WTC11 (cell line): ENCODE measurements at regions not wholly inside any gene's neighbourhood (a gene's known extent, or its start where the extent isn't known, plus 50 kb on each side); places are given as distances from the start of the nearest gene placed in this dataset.
"Not testable (repeated sequence)": the region's sequence is repeated elsewhere in the genome, so short reads cannot be mapped to it uniquely, and the experiment has no call there.

Source experiments
- ATAC-seq: fragments of 200-7000 bp; cut with Tn5 transposase; 2 replicates; pipeline ENCODE4 v1.10.0; 2021; ENCODE audit warnings: mild to moderate bottlenecking, moderate library complexity
- CTCF ChIA-PET: fragments of 300-600 bp; sonication (Branson Sonifier 250); formaldehyde crosslinking; loops from one replicate; lab custom pipeline; 2021; ENCODE audit warnings: antibody characterized with exemption; lab: Charles Lee
- POLR2A ChIA-PET: fragments of 350-600 bp; sonication (Branson Sonifier 250); formaldehyde crosslinking; loops from one replicate; lab custom pipeline; 2021; ENCODE audit warnings: antibody characterized with exemption; lab: Charles Lee
- DNase-seq: peaks from one replicate; pipeline ENCODE4 v3.0.0; 2021; ENCODE audit warnings: low spot score
- H3K27ac Mint-ChIP-seq: 2 replicates; pipeline ENCODE4 v1.8.0; 2021; ENCODE audit warnings: mixed read lengths
- H3K27me3 Mint-ChIP-seq: 2 replicates; pipeline ENCODE4 v1.8.0; 2021; ENCODE audit warnings: low read depth, mild to moderate bottlenecking, moderate library complexity, mixed read lengths
- H3K36me3 Mint-ChIP-seq: 2 replicates; pipeline ENCODE4 v1.8.0; 2021; ENCODE audit warnings: mixed read lengths
- H3K4me1 Mint-ChIP-seq: 2 replicates; pipeline ENCODE4 v1.8.0; 2022; ENCODE audit warnings: mixed read lengths
- H3K4me3 Mint-ChIP-seq: 2 replicates; pipeline ENCODE4 v1.8.0; 2021; ENCODE audit warnings: mild to moderate bottlenecking, moderate library complexity, mixed read lengths
- H3K9me3 Mint-ChIP-seq: 2 replicates; pipeline ENCODE4 v1.8.0; 2021; ENCODE audit warnings: mixed read lengths
- AFF4 ChIP-seq: sonication (generic); formaldehyde crosslinking; IDR thresholded peaks from 2 replicates; pipeline ENCODE4 v1.8.1; 2023; ENCODE audit warnings: mild to moderate bottlenecking, missing genetic modification reagents, borderline replicate concordance
- AR ChIP-seq: fragments of 250-450 bp; sonication (Bioruptor Pico); IDR thresholded peaks from 2 replicates; pipeline ENCODE4 v1.9.0; 2021; ENCODE audit warnings: mild to moderate bottlenecking
- ATF6 ChIP-seq: sonication (generic); formaldehyde crosslinking; IDR thresholded peaks from 2 replicates; pipeline ENCODE4 v1.8.1; 2023; ENCODE audit warnings: mild to moderate bottlenecking, missing genetic modification reagents
- CBFB ChIP-seq: sonication (generic); formaldehyde crosslinking; IDR thresholded peaks from 2 replicates; pipeline ENCODE4 v1.8.1; 2022; ENCODE audit warnings: mild to moderate bottlenecking, low read depth, missing genetic modification reagents
- CREB1 ChIP-seq: sonication (generic); formaldehyde crosslinking; IDR thresholded peaks from 2 replicates; pipeline ENCODE4 v1.8.0; 2023; ENCODE audit warnings: mild to moderate bottlenecking, missing genetic modification reagents
- FOXJ3 ChIP-seq: sonication (generic); formaldehyde crosslinking; IDR thresholded peaks from 2 replicates; pipeline ENCODE4 v1.9.0; 2021; ENCODE audit warnings: missing genetic modification reagents, mild to moderate bottlenecking, borderline replicate concordance
- GABPB1 ChIP-seq: sonication (generic); formaldehyde crosslinking; IDR thresholded peaks from 2 replicates; pipeline ENCODE4 v1.8.1; 2023; ENCODE audit warnings: mild to moderate bottlenecking, missing genetic modification reagents
- JUN ChIP-seq: sonication (generic); formaldehyde crosslinking; IDR thresholded peaks from 2 replicates; pipeline ENCODE4 v1.8.0; 2023; ENCODE audit warnings: mild to moderate bottlenecking, missing genetic modification reagents
- MYBL2 ChIP-seq: sonication (generic); formaldehyde crosslinking; IDR thresholded peaks from 2 replicates; pipeline ENCODE4 v1.8.1; 2023; ENCODE audit warnings: mild to moderate bottlenecking, moderate library complexity, missing genetic modification reagents
- NR2C2 ChIP-seq: sonication (generic); formaldehyde crosslinking; IDR thresholded peaks from 2 replicates; pipeline ENCODE4 v1.8.0; 2022; ENCODE audit warnings: mild to moderate bottlenecking, missing genetic modification reagents
- RELA ChIP-seq: sonication (generic); formaldehyde crosslinking; IDR thresholded peaks from 2 replicates; pipeline ENCODE4 v1.8.1; 2022; ENCODE audit warnings: missing genetic modification reagents, mild to moderate bottlenecking, borderline replicate concordance
- RORB ChIP-seq: fragments of 250-450 bp; sonication (Bioruptor Pico); IDR thresholded peaks from 2 replicates; pipeline ENCODE4 v1.9.0; 2021; ENCODE audit warnings: mild to moderate bottlenecking
- SMAD4 ChIP-seq: sonication (generic); formaldehyde crosslinking; IDR thresholded peaks from 2 replicates; pipeline ENCODE4 v1.8.0; 2022; ENCODE audit warnings: mild to moderate bottlenecking, missing genetic modification reagents
- SP1 ChIP-seq: sonication (generic); formaldehyde crosslinking; conservative IDR thresholded peaks from 2 replicates; pipeline ENCODE4 v1.8.1; 2022; ENCODE audit warnings: missing genetic modification reagents
- USF2 ChIP-seq: sonication (generic); formaldehyde crosslinking; IDR thresholded peaks from 2 replicates; pipeline ENCODE4 v1.8.1; 2023; ENCODE audit warnings: mild to moderate bottlenecking, missing genetic modification reagents, moderate library complexity
- ZBTB43 ChIP-seq: sonication (generic); formaldehyde crosslinking; IDR thresholded peaks from 2 replicates; pipeline ENCODE4 v1.8.1; 2023; ENCODE audit warnings: mild to moderate bottlenecking, missing genetic modification reagents
- ZNF138 ChIP-seq: sonication (generic); formaldehyde crosslinking; conservative IDR thresholded peaks from 2 replicates; pipeline ENCODE4 v1.8.1; 2022; ENCODE audit warnings: mild to moderate bottlenecking, moderate library complexity, missing genetic modification reagents
- ZNF396 ChIP-seq: fragments of 250-450 bp; sonication (Bioruptor Pico); IDR thresholded peaks from 2 replicates; pipeline ENCODE4 v1.8.0; 2021; ENCODE audit warnings: mild to moderate bottlenecking, moderate library complexity, borderline replicate concordance
- ZNF671 ChIP-seq: fragments of 250-450 bp; sonication (Bioruptor Pico); IDR thresholded peaks from 2 replicates; pipeline ENCODE4 v1.8.0; 2021; ENCODE audit warnings: mild to moderate bottlenecking
- TF ChIP-seq, protein P1 (sequence below): fragments of 250-450 bp; sonication (Bioruptor Pico); IDR thresholded peaks from 2 replicates; pipeline ENCODE4 v1.8.0; 2021; ENCODE audit warnings: mild to moderate bottlenecking

GRCh38 chr17:65305116-65305515 lies 167.9 kb downstream of the RGS9 start (continued):
- TF ChIP-seq AR (CRISPR knock-in tag) (no peak), ZNF138 (CRISPR knock-in tag) (no peak), MYBL2 (CRISPR knock-in tag) (no peak)

- ATAC-seq, H3K4me1 Mint-ChIP-seq, POLR2A ChIA-PET, H3K27me3 Mint-ChIP-seq, H3K4me3 Mint-ChIP-seq, H3K36me3 Mint-ChIP-seq, DNase-seq, H3K27ac Mint-ChIP-seq, CTCF ChIA-PET: not testable (repeated sequence)
- peaks cover 27% of the 10 kb centered on the region for H3K9me3 Mint-ChIP-seq
Observed at GRCh38 chr17:65301882-65302281, 164.7 kb downstream of the RGS9 start.

GRCh38 chr17:65301184-65301583 lies 164.0 kb downstream of the RGS9 start:
- Mint-ChIP-seq H3K4me3 (no peak overlapping the region), H3K27me3 (no peaks in the 10 kb centered on the region), H3K36me3 (peaks cover 4% of the 10 kb centered on the region), H3K27ac (no peak overlapping the region)
- CTCF ChIA-PET, result no interaction called here
- no peak for ATAC-seq
- POLR2A ChIA-PET, result no interaction called here
- no peak for TF ChIP-seq ZNF671 (CRISPR knock-in tag)
- TF ChIP-seq SP1 (CRISPR knock-in tag), result no peak
- TF ChIP-seq CREB1 (CRISPR knock-in tag), result no peak
- TF ChIP-seq ZNF396 (CRISPR knock-in tag), result no peak
- no peak for TF ChIP-seq ATF6 (CRISPR knock-in tag)
- TF ChIP-seq, protein P1, sequence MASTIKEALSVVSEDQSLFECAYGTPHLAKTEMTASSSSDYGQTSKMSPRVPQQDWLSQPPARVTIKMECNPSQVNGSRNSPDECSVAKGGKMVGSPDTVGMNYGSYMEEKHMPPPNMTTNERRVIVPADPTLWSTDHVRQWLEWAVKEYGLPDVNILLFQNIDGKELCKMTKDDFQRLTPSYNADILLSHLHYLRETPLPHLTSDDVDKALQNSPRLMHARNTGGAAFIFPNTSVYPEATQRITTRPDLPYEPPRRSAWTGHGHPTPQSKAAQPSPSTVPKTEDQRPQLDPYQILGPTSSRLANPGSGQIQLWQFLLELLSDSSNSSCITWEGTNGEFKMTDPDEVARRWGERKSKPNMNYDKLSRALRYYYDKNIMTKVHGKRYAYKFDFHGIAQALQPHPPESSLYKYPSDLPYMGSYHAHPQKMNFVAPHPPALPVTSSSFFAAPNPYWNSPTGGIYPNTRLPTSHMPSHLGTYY, result no peak
- no peak for TF ChIP-seq AFF4 (CRISPR knock-in tag)
- TF ChIP-seq FOXJ3 (CRISPR knock-in tag), result no peak
- TF ChIP-seq RELA (CRISPR knock-in tag), result no peak
- TF ChIP-seq USF2 (CRISPR knock-in tag), result no peak
- TF ChIP-seq NR2C2 (CRISPR knock-in tag), result no peak
- no peak for TF ChIP-seq JUN
- no peak for TF ChIP-seq CBFB (CRISPR knock-in tag)
- no peak for TF ChIP-seq SMAD4
- TF ChIP-seq RORB (CRISPR knock-in tag), result no peak
- no peak for TF ChIP-seq ZBTB43
- TF ChIP-seq GABPB1 (CRISPR knock-in tag), result no peak
- TF ChIP-seq, all 79 proteins: peak for 0
- Mint-ChIP-seq H3K9me3 (peaks cover 22% of the 10 kb centered on the region), H3K4me1 (no peaks in the 10 kb centered on the region)
- DNase-seq, result no peak
